Activated naive CD8-positive, alpha-beta T cell treated with anti-CD3 and anti-CD28 coated beads, Interleukin-2, amount 10 ng/mL, durations not matched to agents 7 days and 5 days (primary cell): ENCODE measurements at regions not wholly inside any gene's neighbourhood (a gene's known extent, or its start where the extent isn't known, plus 50 kb on each side); places are given as distances from the start of the nearest gene placed in this dataset.

ENCODE experiments used
- ATAC-seq: fragments of 150-1000 bp; cut with Tn5 transposase; one replicate; pipeline ENCODE4 v1.10.0; 2021; ENCODE audit warnings: low read depth, moderate library complexity
- POLR2A ChIA-PET: fragments of 350-600 bp; sonication (Branson Sonifier 250); formaldehyde crosslinking; loops from one replicate; lab custom pipeline; 2021; ENCODE audit warnings: antibody characterized with exemption; lab: Charles Lee
- DNase-seq: peaks from one replicate; pipeline ENCODE4 v3.0.0; 2021
- H3K27ac Mint-ChIP-seq: one replicate; pipeline ENCODE4 v1.8.0; 2022; ENCODE audit warnings: mild to moderate bottlenecking, mixed read lengths
- H3K27me3 Mint-ChIP-seq: one replicate; pipeline ENCODE4 v1.8.0; 2022; ENCODE audit warnings: mild to moderate bottlenecking, moderate library complexity, mixed read lengths
- H3K36me3 Mint-ChIP-seq: one replicate; pipeline ENCODE4 v1.8.0; 2021; ENCODE audit warnings: mild to moderate bottlenecking, mixed read lengths
- H3K4me1 Mint-ChIP-seq: one replicate; pipeline ENCODE4 v1.8.0; 2021; ENCODE audit warnings: mixed read lengths
- H3K4me3 Mint-ChIP-seq: one replicate; pipeline ENCODE4 v1.8.0; 2022; ENCODE audit warnings: mild to moderate bottlenecking, moderate library complexity, mixed read lengths
- H3K9me3 Mint-ChIP-seq: one replicate; pipeline ENCODE4 v1.8.0; 2021; ENCODE audit warnings: mixed read lengths

DNA sequence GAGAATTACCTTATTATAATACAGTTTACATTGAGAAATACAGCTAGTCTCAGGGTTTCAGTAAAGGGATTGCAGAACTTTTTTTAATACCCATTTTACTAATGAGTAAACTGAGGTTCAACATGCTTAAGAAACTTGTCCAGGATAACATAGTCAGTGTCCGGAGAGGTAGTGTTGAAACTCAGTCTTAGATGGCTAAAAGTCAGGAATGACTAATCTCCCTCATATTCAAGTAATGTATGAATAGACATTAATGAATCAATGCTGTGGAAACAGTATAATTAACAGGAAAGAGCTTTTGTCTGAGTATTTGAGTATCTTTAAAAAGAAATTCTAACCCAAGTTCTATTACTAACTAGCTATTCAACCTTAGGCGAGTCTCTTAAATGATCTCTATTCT, 397.6 kb downstream of the PLA2G4A start:
- no peak overlapping the region for H3K27ac Mint-ChIP-seq
- no peaks in the 10 kb centered on the region for H3K9me3 Mint-ChIP-seq
- no peaks in the 10 kb centered on the region for H3K4me1 Mint-ChIP-seq
- H3K36me3 Mint-ChIP-seq: no peaks in the 10 kb centered on the region
- DNase-seq (no peak), ATAC-seq (no peak)
- H3K27me3 Mint-ChIP-seq: no peaks in the 10 kb centered on the region
- POLR2A ChIA-PET: no interaction called here
- H3K4me3 Mint-ChIP-seq: no peak overlapping the region

DNA sequence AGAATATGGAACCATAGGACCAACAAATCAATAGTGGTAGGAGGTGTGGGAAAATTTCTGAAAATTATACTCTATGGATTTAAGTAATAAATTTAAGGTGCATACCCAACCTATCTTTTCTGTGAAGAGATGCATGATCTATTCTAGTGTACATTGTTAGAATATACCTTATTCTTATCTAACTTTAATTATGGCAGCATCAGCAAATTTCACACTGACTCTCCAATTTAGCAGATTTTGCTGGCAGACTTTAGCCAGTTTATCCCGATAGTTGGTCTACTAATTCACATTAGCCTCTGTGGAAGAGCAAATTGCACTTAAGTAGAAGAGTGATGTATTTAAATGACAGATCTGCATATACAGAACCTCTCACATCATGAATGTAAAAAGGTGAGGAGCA, 400.0 kb downstream of the PLA2G4A start:
- no peak for DNase-seq
- Mint-ChIP-seq H3K4me3 (no peak overlapping the region), H3K36me3 (no peaks in the 10 kb centered on the region), H3K27ac (no peak overlapping the region), H3K27me3 (no peaks in the 10 kb centered on the region), H3K4me1 (no peaks in the 10 kb centered on the region), H3K9me3 (no peaks in the 10 kb centered on the region)
- POLR2A ChIA-PET: no interaction called here
- no peak for ATAC-seq

DNA sequence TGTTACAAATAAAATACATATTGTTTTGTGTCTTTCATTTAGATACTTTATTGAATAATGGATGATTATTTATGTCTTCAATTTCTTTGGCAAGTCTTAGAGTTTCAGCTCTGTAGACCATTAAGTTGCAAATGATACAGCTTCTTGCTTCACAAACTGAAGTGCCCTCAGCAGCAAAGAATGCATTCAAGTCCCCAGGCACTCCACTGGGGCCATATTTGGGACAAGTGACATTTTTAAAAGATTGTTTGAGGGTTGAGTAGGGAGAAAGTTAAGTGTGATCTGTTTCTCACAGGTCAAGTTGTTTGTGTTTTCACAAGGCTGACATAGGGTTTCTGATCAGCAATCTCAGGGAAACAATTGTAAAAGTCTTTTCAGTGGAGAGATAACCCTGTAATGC, 400.7 kb downstream of the PLA2G4A start:
- Mint-ChIP-seq H3K4me1 (no peaks in the 10 kb centered on the region), H3K36me3 (no peaks in the 10 kb centered on the region)
- ATAC-seq: no peak

DNA sequence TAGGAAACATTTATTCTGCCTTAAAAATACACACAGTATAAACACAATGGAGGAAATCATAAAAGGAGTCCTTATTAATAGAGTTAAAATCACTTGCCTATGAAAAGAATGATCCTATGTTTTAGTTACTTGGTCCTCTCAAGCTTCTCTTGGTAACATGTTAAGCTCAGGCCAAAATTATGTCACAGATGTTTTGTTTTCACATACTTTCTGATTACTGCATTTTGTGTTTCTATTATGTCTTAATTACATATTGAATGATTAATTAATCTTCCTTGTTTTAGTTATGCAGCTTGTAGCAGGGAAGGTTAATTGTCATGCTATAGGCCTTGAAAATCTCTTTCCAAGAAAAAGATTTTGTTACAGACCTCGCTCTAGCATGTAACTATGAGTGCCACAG, 406.0 kb downstream of the PLA2G4A start:
- Mint-ChIP-seq H3K36me3 (no peaks in the 10 kb centered on the region), H3K27ac (no peak overlapping the region), H3K4me3 (no peak overlapping the region), H3K27me3 (no peaks in the 10 kb centered on the region), H3K4me1 (no peaks in the 10 kb centered on the region), H3K9me3 (no peaks in the 10 kb centered on the region)
- DNase-seq (no peak), ATAC-seq (no peak)
- POLR2A ChIA-PET: no interaction called here

More for the DNA sequence above, 400.7 kb downstream of the PLA2G4A start:
- no peak overlapping the region for H3K4me3 Mint-ChIP-seq
- H3K27me3 Mint-ChIP-seq: no peaks in the 10 kb centered on the region
- DNase-seq: no peak
- no peaks in the 10 kb centered on the region for H3K9me3 Mint-ChIP-seq
- no peak overlapping the region for H3K27ac Mint-ChIP-seq
- POLR2A ChIA-PET: no interaction called here

DNA sequence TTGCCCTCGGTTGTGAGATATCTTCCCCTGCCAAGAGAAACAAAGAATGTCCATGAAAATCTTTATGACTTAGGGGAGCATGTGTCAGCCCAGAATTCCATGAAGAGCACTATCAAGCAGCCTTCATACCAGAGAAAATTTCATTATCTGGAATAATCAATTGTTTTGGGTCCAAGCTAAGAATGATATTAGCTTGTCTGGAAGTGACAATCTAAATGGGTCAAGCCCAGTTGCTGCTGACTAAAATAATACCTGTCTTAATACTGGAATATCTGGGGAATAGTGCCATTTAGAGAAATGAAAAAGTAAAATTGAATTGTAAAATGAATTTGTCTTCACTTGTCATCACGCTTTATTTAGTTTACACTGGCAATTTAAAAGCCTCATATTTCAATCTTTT, 407.4 kb downstream of the PLA2G4A start:
- no peaks in the 10 kb centered on the region for H3K27me3 Mint-ChIP-seq

DNA sequence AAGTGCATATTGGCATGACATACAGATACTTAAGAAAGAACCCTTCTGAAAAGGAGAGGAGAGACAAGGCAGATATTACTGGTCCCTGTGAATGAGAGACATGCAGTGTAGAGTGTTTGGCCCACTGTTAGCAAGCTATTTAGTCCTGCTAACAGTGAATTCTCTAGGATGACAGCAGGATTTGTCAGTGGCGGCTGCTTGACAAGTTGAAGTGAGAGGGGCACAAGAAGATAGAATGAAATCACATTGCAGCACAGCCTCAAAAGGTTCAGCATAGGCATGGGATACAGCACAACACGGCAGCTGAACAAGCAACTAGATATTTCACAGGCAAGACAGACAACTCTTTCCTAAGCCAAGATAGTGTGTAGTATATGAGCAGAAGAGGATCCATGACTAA, 407.9 kb downstream of the PLA2G4A start:
- Mint-ChIP-seq H3K36me3 (no peaks in the 10 kb centered on the region), H3K4me1 (no peaks in the 10 kb centered on the region), H3K27me3 (no peaks in the 10 kb centered on the region), H3K9me3 (no peaks in the 10 kb centered on the region), H3K27ac (no peak overlapping the region), H3K4me3 (no peak overlapping the region)
- POLR2A ChIA-PET: no interaction called here
- DNase-seq (no peak), ATAC-seq (no peak)

More for the DNA sequence above, 407.4 kb downstream of the PLA2G4A start:
- POLR2A ChIA-PET: no interaction called here
- Mint-ChIP-seq H3K27ac (no peak overlapping the region), H3K9me3 (no peaks in the 10 kb centered on the region), H3K4me1 (no peaks in the 10 kb centered on the region), H3K4me3 (no peak overlapping the region), H3K36me3 (no peaks in the 10 kb centered on the region)
- ATAC-seq (no peak), DNase-seq (no peak)

DNA sequence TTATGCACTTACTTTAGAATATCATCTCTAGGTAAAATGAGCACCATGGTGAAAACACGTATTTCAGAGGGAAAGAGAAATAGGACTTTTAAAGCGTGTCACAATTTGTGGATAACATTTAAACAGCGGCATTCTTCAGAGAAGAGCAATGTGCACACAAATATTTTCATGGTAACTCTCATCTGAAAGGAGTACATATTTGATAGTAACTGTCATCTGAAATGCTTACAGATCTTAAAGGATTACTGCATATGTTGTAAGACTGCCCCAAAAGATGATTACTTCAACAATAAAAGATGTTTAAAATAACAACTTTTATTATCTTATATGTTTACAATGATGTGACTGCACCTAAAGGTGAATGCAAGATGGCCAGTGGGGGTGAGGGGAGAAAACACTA, 408.8 kb downstream of the PLA2G4A start:
- H3K4me3 Mint-ChIP-seq: no peak overlapping the region
- H3K36me3 Mint-ChIP-seq: no peaks in the 10 kb centered on the region
- no peak overlapping the region for H3K27ac Mint-ChIP-seq
- POLR2A ChIA-PET: no interaction called here
- DNase-seq (no peak), ATAC-seq (no peak)
- H3K9me3 Mint-ChIP-seq: no peaks in the 10 kb centered on the region
- no peaks in the 10 kb centered on the region for H3K27me3 Mint-ChIP-seq
- no peaks in the 10 kb centered on the region for H3K4me1 Mint-ChIP-seq

DNA sequence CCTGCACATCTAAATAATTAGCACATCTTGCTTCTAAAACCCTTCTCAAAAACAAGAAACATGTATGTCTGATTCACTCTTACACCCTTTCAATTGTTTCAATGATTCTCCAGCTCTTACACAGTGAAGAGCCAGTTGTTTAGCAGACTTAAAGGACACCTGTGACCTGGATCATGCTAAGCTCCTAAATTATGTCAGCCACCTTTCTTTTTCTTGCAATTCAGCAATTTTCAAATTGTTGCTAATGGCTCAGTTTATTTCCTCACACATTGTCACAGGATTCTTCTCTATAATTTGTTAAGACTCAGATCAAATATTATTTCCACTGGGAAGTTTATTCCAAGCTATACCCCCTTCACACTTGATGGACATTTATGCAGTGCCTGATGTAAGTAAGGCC, 413.2 kb downstream of the PLA2G4A start:
- peaks cover 1% of the 10 kb centered on the region for H3K9me3 Mint-ChIP-seq
- DNase-seq (no peak), ATAC-seq (no peak)
- no peaks in the 10 kb centered on the region for H3K27me3 Mint-ChIP-seq
- H3K4me3 Mint-ChIP-seq: no peak overlapping the region
- no peaks in the 10 kb centered on the region for H3K36me3 Mint-ChIP-seq
- POLR2A ChIA-PET: no interaction called here
- H3K4me1 Mint-ChIP-seq: no peaks in the 10 kb centered on the region
- no peak overlapping the region for H3K27ac Mint-ChIP-seq

DNA sequence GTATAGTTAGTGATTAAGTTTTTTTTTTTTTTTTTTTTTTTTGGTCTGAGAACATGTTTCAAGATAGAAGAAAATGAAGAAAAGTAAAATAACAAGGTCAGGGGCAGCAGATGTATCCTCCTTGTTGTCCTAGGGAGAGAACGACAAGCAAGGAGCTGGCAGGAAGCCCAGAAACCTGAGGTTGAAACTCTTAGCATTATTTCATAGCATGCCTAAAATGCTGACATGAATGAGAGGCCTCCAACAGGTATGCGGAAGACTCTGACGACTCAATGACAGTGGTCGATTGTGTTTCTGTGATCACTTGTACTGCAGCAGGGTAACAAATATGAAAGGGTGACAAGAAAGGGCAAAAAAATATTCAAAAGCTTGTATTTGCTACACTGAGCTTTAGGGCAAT, 415.9 kb downstream of the PLA2G4A start:
- DNase-seq (no peak), ATAC-seq (no peak)
- H3K27ac Mint-ChIP-seq: no peak overlapping the region
- peaks cover 1% of the 10 kb centered on the region for H3K9me3 Mint-ChIP-seq
- no peak overlapping the region for H3K4me3 Mint-ChIP-seq
- H3K4me1 Mint-ChIP-seq: no peaks in the 10 kb centered on the region
- H3K27me3 Mint-ChIP-seq: no peaks in the 10 kb centered on the region
- no peaks in the 10 kb centered on the region for H3K36me3 Mint-ChIP-seq
- POLR2A ChIA-PET: no interaction called here

DNA sequence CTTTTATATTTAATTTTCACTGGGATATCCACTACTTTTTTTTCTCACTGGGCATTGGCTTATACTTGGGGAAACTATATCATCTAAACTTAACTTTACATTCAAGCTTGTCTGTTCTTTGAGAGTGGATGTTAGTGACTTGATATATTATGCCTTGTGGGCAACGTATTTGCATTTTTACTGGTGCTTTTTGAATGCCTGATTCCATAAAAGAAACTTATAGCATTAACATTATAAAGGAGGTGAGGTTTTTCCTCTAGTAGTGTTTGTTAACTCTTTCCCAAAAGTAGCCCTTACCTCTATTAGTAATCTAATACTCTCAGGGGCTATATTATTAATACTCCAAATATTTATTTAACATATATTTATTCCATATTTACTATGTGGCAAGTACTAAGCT, 416.5 kb downstream of the PLA2G4A start:
- POLR2A ChIA-PET: no interaction called here
- no peaks in the 10 kb centered on the region for H3K4me1 Mint-ChIP-seq
- no peak overlapping the region for H3K27ac Mint-ChIP-seq
- no peak for DNase-seq
- H3K9me3 Mint-ChIP-seq: peaks cover 1% of the 10 kb centered on the region
- H3K36me3 Mint-ChIP-seq: no peaks in the 10 kb centered on the region
- ATAC-seq: no peak
- H3K4me3 Mint-ChIP-seq: no peak overlapping the region
- H3K27me3 Mint-ChIP-seq: no peaks in the 10 kb centered on the region

DNA sequence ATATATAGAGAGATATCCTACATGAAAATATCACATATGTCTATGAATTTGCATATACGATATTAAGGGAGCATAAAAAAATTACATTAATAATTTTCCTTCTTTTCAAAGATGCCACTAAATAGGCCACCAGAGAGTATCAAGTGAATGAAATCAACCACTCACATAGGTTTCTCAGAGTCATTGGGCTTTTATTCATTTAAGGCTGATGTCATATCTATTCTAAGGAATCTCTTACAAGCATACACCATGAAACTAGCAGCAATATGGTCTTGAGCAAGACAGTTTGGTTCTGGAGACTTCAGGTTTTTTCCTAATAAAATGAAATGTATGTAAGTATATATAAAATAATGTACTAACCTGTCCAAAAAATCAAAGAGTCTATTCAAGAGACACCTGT, 420.4 kb downstream of the PLA2G4A start:
- H3K27ac Mint-ChIP-seq: no peak overlapping the region
- H3K9me3 Mint-ChIP-seq: peaks cover 1% of the 10 kb centered on the region
- DNase-seq: no peak
- H3K4me3 Mint-ChIP-seq: no peak overlapping the region
- no peak for ATAC-seq
- no peaks in the 10 kb centered on the region for H3K36me3 Mint-ChIP-seq
- H3K27me3 Mint-ChIP-seq: no peaks in the 10 kb centered on the region
- POLR2A ChIA-PET: no interaction called here
- no peaks in the 10 kb centered on the region for H3K4me1 Mint-ChIP-seq

DNA sequence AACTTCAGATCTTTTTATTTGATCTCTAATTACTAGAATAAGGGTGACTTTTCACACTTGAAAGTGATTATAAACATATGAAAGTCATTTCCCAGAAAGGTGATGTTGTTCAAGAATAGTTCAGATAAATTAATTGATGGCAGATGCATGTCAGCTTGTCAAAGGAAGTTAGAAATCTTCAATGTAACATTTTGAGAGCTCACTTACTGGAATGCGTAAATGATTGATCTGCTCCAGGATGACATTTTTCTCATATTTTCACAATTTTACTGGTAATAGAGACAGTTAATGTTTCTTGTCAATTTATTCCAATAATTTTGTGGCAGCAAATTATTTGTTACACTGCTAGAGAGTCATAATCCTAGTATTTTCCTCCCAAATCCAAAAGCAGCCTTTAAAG, 424.2 kb downstream of the PLA2G4A start:
- DNase-seq (no peak), ATAC-seq (no peak)
- Mint-ChIP-seq H3K9me3 (no peaks in the 10 kb centered on the region), H3K4me3 (no peak overlapping the region), H3K27me3 (no peaks in the 10 kb centered on the region), H3K36me3 (no peaks in the 10 kb centered on the region), H3K27ac (no peak overlapping the region), H3K4me1 (no peaks in the 10 kb centered on the region)
- POLR2A ChIA-PET: no interaction called here

DNA sequence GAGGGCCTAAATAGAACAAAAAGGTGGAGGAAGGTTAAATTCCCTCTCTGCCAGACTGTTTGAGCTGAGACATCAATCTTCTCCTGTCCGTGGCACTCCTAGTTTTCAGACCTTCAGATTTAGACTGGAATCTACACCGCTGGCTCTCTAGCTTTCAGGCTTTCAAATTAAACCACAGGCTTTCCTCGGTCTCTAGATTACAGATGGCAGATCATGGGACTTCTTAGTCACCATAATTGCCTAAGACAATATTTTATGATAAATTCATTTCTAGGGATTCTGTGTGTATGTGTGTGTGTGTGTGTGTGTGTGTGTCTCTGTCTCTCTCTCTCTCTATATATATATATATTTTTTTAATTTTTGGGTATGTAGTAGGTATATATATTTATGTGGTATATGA, 428.7 kb downstream of the PLA2G4A start:
- Mint-ChIP-seq H3K27me3 (no peaks in the 10 kb centered on the region), H3K27ac (no peak overlapping the region), H3K4me3 (no peak overlapping the region), H3K4me1 (no peaks in the 10 kb centered on the region), H3K9me3 (no peaks in the 10 kb centered on the region), H3K36me3 (no peaks in the 10 kb centered on the region)
- DNase-seq: no peak
- ATAC-seq: no peak
- POLR2A ChIA-PET: no interaction called here

DNA sequence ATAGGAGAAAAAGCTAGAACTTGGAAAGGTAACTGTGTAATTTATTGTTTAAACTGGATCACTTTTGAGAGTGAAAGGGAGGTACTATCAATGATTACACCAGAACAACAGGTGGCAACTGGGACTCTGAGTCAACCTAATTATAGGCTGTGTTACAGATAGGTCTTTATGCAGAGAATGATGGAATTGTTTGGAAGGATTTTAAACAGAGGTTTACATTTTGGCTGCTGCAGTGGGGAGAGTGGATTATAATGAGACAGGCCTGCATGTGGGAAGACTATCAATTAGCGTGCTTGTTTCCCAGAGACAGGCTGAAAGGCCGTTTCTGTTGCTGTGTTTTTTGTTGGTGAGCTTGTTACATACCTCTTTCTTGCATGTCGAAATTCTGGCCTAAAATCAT, 432.9 kb downstream of the PLA2G4A start:
- no peak overlapping the region for H3K27ac Mint-ChIP-seq
- DNase-seq (no peak), ATAC-seq (no peak)
- no peak overlapping the region for H3K4me3 Mint-ChIP-seq
- H3K36me3 Mint-ChIP-seq: no peaks in the 10 kb centered on the region
- H3K9me3 Mint-ChIP-seq: no peaks in the 10 kb centered on the region
- H3K4me1 Mint-ChIP-seq: no peaks in the 10 kb centered on the region
- no peaks in the 10 kb centered on the region for H3K27me3 Mint-ChIP-seq
- POLR2A ChIA-PET: no interaction called here

DNA sequence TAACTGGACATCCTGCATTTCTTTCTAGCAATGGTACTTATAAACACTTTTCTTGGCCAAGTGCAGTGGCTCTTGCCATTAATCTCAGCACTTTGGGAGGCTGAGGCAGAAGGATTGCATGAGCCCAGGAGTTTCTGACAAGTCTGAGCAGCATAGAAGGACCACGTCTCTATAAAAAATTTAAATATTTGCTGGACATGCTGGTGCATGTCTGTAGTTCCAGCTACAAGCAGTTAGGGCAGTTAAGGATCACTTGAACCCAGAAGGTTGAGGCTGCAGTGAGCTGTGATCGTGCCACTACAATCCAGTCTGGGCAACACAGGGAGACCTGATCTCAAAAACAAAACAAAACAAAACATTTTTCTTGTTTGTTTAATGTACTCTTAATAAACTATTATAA, 434.0 kb downstream of the PLA2G4A start:
- no peak for DNase-seq
- POLR2A ChIA-PET: no interaction called here
- Mint-ChIP-seq H3K4me3 (no peak overlapping the region), H3K36me3 (no peaks in the 10 kb centered on the region), H3K9me3 (no peaks in the 10 kb centered on the region), H3K27ac (no peak overlapping the region), H3K27me3 (no peaks in the 10 kb centered on the region), H3K4me1 (no peaks in the 10 kb centered on the region)
- no peak for ATAC-seq
